Liver (tissue), 8 donors: ENCODE measurements at regions not wholly inside any gene's neighbourhood (a gene's known extent, or its start where the extent isn't known, plus 50 kb on each side); places are given as distances from the start of the nearest gene placed in this dataset.

Experiments used
- DNase-seq: peaks from one replicate; pipeline ENCODE4 v3.0.0-alpha.2; 2017; ENCODE audit warnings: low spot score
- H3K27ac ChIP-seq, 2 donors: one replicate each; pipeline ENCODE4 v1.7.0; 2013; ENCODE audit warnings: inconsistent platforms in 2 of 2, low read length in 2 of 2, control low read depth in 1 of 2, low read depth in 1 of 2, mild to moderate bottlenecking in 1 of 2
- H3K27me3 ChIP-seq, 4 donors: one replicate each; pipeline versions ENCODE4 v1.6.1 to v1.7.0; 2013; ENCODE audit warnings: low read length in 3 of 4, inconsistent platforms in 1 of 4, mild to moderate bottlenecking in 1 of 4, moderate library complexity in 1 of 4; ENCODE audit not compliant: control insufficient read depth in 4 of 4, insufficient read depth in 4 of 4
- H3K36me3 ChIP-seq, 4 donors: one replicate each; pipeline versions ENCODE4 v1.6.1 to v1.7.0; 2013; ENCODE audit warnings: low read length in 3 of 4, mild to moderate bottlenecking in 3 of 4, low read depth in 1 of 4, moderate library complexity in 1 of 4; ENCODE audit not compliant: control insufficient read depth in 4 of 4, insufficient read depth in 3 of 4
- H3K4me1 ChIP-seq, 4 donors: one replicate each; pipeline versions ENCODE4 v1.6.1 to v1.7.0; 2013; ENCODE audit warnings: low read length in 3 of 4, mild to moderate bottlenecking in 3 of 4, moderate library complexity in 1 of 4; ENCODE audit not compliant: control insufficient read depth in 4 of 4, insufficient read depth in 4 of 4
- H3K4me3 ChIP-seq, 3 donors: one replicate each; pipeline versions ENCODE4 v1.6.1 to v1.7.0; 2013; ENCODE audit warnings: low read length in 3 of 3, control low read depth in 1 of 3, low read depth in 1 of 3, mild to moderate bottlenecking in 1 of 3
- H3K9ac ChIP-seq, 2 donors: one replicate each; pipeline ENCODE4 v1.7.0; 2013; ENCODE audit warnings: low read length in 2 of 2, mild to moderate bottlenecking in 2 of 2, moderate library complexity in 2 of 2, control low read depth in 1 of 2, low read depth in 1 of 2
- H3K9me3 ChIP-seq, 4 donors: one replicate each; pipeline versions ENCODE4 v1.6.1 to v1.7.0; 2013; ENCODE audit warnings: low read length in 3 of 4; ENCODE audit not compliant: control insufficient read depth in 4 of 4
- EGR1 ChIP-seq, 2 donors: IDR thresholded peaks; 2 replicates each; pipeline ENCODE4 v1.6.1; 2016 to 2018; ENCODE audit warnings: antibody characterized with exemption in 2 of 2, low read depth in 2 of 2
- FOXA1 ChIP-seq: IDR thresholded peaks from 2 replicates; pipeline ENCODE4 v1.6.1; 2016; ENCODE audit warnings: antibody characterized with exemption
- FOXA2 ChIP-seq: IDR thresholded peaks from 2 replicates; pipeline ENCODE4 v1.6.1; 2016; ENCODE audit warnings: antibody characterized with exemption
- GABPA ChIP-seq, 2 donors: IDR thresholded peaks in 1 of 2; conservative IDR thresholded peaks in 1 of 2; 2 replicates each; pipeline ENCODE4 v1.6.1; 2016; ENCODE audit warnings: antibody characterized with exemption in 2 of 2, mild to moderate bottlenecking in 1 of 2, moderate library complexity in 1 of 2
- HNF4A ChIP-seq, 2 donors: conservative IDR thresholded peaks; 2 replicates each; pipeline ENCODE4 v1.6.1; 2016; ENCODE audit warnings: antibody characterized with exemption in 2 of 2, mild to moderate bottlenecking in 2 of 2
- JUND ChIP-seq, 2 donors: IDR thresholded peaks; 2 replicates each; pipeline ENCODE4 v1.6.1; 2016; ENCODE audit warnings: antibody characterized with exemption in 2 of 2
- NR2F2 ChIP-seq: IDR thresholded peaks from 2 replicates; pipeline ENCODE4 v1.6.1; 2016; ENCODE audit warnings: antibody characterized with exemption
- RAD21 ChIP-seq, 2 donors: IDR thresholded peaks; 2 replicates each; pipeline ENCODE4 v1.6.1; 2016; ENCODE audit warnings: antibody characterized with exemption in 2 of 2, mild to moderate bottlenecking in 2 of 2
- SP1 ChIP-seq: IDR thresholded peaks from 2 replicates; pipeline ENCODE4 v1.6.1; 2018; ENCODE audit warnings: antibody characterized with exemption, mild to moderate bottlenecking
- TAF1 ChIP-seq: conservative IDR thresholded peaks from 2 replicates; pipeline ENCODE4 v1.6.1; 2016; ENCODE audit warnings: antibody characterized with exemption, mild to moderate bottlenecking
- YY1 ChIP-seq: IDR thresholded peaks from 2 replicates; pipeline ENCODE4 v1.6.1; 2016; ENCODE audit warnings: antibody characterized with exemption, mild to moderate bottlenecking
- WGBS: extraction: QIAGEN DNeasy Blood & Tissue Kit; methylation state at CpG from one replicate; pipeline ENCODE4 v1.1.7; 2013; 5-methylcytosine and 5-hydroxymethylcytosine counted together
- TF ChIP-seq, protein P1 (sequence below): IDR thresholded peaks from 2 replicates; pipeline ENCODE4 v1.6.1; 2016; ENCODE audit warnings: antibody characterized with exemption, mild to moderate bottlenecking
- TF ChIP-seq, protein P2 (sequence below): fragments of 150-350 bp; IDR thresholded peaks from 2 replicates; pipeline ENCODE4 v1.5.1; 2017; ENCODE audit warnings: improper control_type of control experiment, low read depth, low read length; ENCODE audit not compliant: missing input control
- TF ChIP-seq, protein P3 (sequence below): IDR thresholded peaks from 2 replicates; pipeline ENCODE4 v1.6.1; 2016; ENCODE audit warnings: antibody characterized with exemption
- TF ChIP-seq, protein P4 (sequence below): IDR thresholded peaks from 2 replicates; pipeline ENCODE4 v1.6.1; 2016; ENCODE audit warnings: antibody characterized with exemption
- donor health status: healthy.
- donor health status: healthy.
- donor health status: healthy.
- donor health status: healthy.
- donor health status: healthy.

DNA sequence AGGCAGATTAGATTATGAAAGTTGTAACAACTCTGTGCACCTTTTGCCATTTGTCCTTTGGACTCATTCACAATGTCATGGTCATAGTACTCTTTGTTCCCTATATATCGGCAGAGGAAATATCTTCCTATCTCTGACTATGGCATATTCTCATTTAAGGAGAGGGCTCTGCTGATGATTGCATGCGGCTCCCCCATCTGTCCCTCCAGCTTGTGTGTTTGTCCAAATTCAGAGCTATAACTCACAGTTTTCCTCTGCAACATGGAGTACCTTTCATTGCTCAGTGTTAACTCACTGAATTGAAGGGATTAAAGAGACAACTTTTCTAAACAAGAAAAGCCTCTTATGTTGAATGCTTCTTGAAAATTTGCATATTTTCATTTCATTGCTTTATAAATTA is 145.5 kb downstream of the OTUD1 start:
- H3K4me3 ChIP-seq: no peak overlapping the region
- DNase-seq: no peak
- H3K27me3 ChIP-seq: no peaks in the 10 kb centered on the region
- H3K9me3 ChIP-seq: no peaks in the 10 kb centered on the region
- H3K9ac ChIP-seq: no peak overlapping the region
- no peak for TF ChIP-seq RAD21 (IDR thresholded peaks at IDR 0.05)
- TF ChIP-seq, protein P1, sequence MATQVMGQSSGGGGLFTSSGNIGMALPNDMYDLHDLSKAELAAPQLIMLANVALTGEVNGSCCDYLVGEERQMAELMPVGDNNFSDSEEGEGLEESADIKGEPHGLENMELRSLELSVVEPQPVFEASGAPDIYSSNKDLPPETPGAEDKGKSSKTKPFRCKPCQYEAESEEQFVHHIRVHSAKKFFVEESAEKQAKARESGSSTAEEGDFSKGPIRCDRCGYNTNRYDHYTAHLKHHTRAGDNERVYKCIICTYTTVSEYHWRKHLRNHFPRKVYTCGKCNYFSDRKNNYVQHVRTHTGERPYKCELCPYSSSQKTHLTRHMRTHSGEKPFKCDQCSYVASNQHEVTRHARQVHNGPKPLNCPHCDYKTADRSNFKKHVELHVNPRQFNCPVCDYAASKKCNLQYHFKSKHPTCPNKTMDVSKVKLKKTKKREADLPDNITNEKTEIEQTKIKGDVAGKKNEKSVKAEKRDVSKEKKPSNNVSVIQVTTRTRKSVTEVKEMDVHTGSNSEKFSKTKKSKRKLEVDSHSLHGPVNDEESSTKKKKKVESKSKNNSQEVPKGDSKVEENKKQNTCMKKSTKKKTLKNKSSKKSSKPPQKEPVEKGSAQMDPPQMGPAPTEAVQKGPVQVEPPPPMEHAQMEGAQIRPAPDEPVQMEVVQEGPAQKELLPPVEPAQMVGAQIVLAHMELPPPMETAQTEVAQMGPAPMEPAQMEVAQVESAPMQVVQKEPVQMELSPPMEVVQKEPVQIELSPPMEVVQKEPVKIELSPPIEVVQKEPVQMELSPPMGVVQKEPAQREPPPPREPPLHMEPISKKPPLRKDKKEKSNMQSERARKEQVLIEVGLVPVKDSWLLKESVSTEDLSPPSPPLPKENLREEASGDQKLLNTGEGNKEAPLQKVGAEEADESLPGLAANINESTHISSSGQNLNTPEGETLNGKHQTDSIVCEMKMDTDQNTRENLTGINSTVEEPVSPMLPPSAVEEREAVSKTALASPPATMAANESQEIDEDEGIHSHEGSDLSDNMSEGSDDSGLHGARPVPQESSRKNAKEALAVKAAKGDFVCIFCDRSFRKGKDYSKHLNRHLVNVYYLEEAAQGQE: no peak
- TF ChIP-seq HNF4A (conservative IDR thresholded peaks at IDR 0.05): no peak
- TF ChIP-seq EGR1 (IDR thresholded peaks at IDR 0.05; ENCODE audit: low read depth in 2 of 2): no peak
- TF ChIP-seq GABPA (IDR thresholded peaks at IDR 0.05 in 1 of 2, conservative IDR thresholded peaks at IDR 0.05 in 1 of 2): no peak
- TF ChIP-seq JUND (IDR thresholded peaks at IDR 0.05): no peak
- TF ChIP-seq SP1: no peak
- TF ChIP-seq, protein P2, sequence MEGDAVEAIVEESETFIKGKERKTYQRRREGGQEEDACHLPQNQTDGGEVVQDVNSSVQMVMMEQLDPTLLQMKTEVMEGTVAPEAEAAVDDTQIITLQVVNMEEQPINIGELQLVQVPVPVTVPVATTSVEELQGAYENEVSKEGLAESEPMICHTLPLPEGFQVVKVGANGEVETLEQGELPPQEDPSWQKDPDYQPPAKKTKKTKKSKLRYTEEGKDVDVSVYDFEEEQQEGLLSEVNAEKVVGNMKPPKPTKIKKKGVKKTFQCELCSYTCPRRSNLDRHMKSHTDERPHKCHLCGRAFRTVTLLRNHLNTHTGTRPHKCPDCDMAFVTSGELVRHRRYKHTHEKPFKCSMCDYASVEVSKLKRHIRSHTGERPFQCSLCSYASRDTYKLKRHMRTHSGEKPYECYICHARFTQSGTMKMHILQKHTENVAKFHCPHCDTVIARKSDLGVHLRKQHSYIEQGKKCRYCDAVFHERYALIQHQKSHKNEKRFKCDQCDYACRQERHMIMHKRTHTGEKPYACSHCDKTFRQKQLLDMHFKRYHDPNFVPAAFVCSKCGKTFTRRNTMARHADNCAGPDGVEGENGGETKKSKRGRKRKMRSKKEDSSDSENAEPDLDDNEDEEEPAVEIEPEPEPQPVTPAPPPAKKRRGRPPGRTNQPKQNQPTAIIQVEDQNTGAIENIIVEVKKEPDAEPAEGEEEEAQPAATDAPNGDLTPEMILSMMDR: no peak
- no peak for TF ChIP-seq YY1
- TF ChIP-seq FOXA1: no peak
- TF ChIP-seq TAF1: no peak
- H3K4me1 ChIP-seq: no peaks in the 10 kb centered on the region
- H3K36me3 ChIP-seq: no peaks in the 10 kb centered on the region
- H3K27ac ChIP-seq: no peak overlapping the region
- 70% methylated on average over 2 of the region's 2 CpGs for WGBS

DNA sequence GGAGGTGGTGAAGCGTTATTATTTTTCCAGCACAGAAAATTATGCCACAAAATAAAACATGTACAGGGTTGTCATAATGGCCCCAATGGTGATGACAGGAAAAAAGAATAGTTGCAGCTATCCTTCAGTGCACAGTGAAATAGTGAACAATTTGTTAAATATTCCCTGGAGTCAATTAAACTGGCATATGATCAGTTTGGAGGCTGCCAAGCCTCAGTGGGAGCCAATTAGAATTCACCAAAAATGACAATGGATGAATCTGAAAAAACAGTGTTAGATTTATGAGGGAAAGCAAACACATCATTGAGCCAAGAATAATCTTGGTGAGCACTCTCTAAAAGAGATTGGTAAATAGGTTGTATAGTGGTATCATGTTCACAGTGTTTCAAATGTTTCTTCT is 146.3 kb downstream of the OTUD1 start:
- Histone ChIP-seq H3K27me3 (no peaks in the 10 kb centered on the region), H3K9ac (no peak overlapping the region), H3K27ac (no peak overlapping the region), H3K4me1 (no peaks in the 10 kb centered on the region), H3K9me3 (no peaks in the 10 kb centered on the region), H3K4me3 (no peak overlapping the region), H3K36me3 (no peaks in the 10 kb centered on the region)
- 83% methylated on average over 1 of the region's 1 CpG for WGBS
- TF ChIP-seq HNF4A (conservative IDR thresholded peaks at IDR 0.05): no peak
- no peak for TF ChIP-seq NR2F2
- TF ChIP-seq YY1: no peak
- no peak for TF ChIP-seq GABPA (IDR thresholded peaks at IDR 0.05 in 1 of 2, conservative IDR thresholded peaks at IDR 0.05 in 1 of 2)
- TF ChIP-seq, protein P3, sequence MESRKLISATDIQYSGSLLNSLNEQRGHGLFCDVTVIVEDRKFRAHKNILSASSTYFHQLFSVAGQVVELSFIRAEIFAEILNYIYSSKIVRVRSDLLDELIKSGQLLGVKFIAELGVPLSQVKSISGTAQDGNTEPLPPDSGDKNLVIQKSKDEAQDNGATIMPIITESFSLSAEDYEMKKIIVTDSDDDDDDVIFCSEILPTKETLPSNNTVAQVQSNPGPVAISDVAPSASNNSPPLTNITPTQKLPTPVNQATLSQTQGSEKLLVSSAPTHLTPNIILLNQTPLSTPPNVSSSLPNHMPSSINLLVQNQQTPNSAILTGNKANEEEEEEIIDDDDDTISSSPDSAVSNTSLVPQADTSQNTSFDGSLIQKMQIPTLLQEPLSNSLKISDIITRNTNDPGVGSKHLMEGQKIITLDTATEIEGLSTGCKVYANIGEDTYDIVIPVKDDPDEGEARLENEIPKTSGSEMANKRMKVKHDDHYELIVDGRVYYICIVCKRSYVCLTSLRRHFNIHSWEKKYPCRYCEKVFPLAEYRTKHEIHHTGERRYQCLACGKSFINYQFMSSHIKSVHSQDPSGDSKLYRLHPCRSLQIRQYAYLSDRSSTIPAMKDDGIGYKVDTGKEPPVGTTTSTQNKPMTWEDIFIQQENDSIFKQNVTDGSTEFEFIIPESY: no peak
- TF ChIP-seq EGR1 (IDR thresholded peaks at IDR 0.05; ENCODE audit: low read depth in 2 of 2): no peak
- TF ChIP-seq FOXA1: no peak
- TF ChIP-seq SP1: no peak
- TF ChIP-seq, protein P4, sequence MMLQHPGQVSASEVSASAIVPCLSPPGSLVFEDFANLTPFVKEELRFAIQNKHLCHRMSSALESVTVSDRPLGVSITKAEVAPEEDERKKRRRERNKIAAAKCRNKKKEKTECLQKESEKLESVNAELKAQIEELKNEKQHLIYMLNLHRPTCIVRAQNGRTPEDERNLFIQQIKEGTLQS: no peak
- no peak for TF ChIP-seq FOXA2
- DNase-seq: no peak
